ENCODE measurements at regions not wholly inside any gene's neighbourhood (a gene's known extent, or its start where the extent isn't known, plus 50 kb on each side); places are given as distances from the start of the nearest gene placed in this dataset.

DNA sequence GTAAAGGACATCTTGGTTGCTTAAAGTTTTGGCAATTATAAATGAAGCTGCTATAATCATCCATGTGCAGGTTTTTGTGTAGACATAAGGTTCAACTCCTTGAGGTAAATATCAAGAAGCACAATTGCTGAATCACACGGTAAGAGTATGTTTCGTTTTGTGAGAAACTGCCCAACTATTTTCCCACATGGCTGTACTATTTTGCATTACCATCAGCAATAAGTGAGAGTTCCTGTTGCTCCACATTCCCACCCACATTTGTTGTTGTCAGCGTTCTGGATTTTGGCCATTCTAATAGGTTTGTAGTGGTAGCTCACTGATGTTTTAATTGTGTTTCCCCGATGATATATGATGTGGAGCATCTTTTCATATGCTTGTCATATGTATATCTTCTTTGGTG is 118.5 kb upstream of the KCNMB2 start:
- H3K27ac Mint-ChIP-seq (ENCODE audit: unreplicated experiment): no peak overlapping the region
- peaks cover 23% of the 10 kb centered on the region for H3K4me1 Mint-ChIP-seq (ENCODE audit: unreplicated experiment)
- DNase-seq (ENCODE audit: extremely low spot score, unreplicated experiment): no peak
- H3K36me3 Mint-ChIP-seq (ENCODE audit: unreplicated experiment): no peaks in the 10 kb centered on the region
- no peak overlapping the region for H3K4me3 Mint-ChIP-seq (ENCODE audit: unreplicated experiment)
- H3K9me3 Mint-ChIP-seq (ENCODE audit: unreplicated experiment): peaks cover 3% of the 10 kb centered on the region
- no peaks in the 10 kb centered on the region for H3K27me3 Mint-ChIP-seq (ENCODE audit: unreplicated experiment)
- TF ChIP-seq, protein P1, sequence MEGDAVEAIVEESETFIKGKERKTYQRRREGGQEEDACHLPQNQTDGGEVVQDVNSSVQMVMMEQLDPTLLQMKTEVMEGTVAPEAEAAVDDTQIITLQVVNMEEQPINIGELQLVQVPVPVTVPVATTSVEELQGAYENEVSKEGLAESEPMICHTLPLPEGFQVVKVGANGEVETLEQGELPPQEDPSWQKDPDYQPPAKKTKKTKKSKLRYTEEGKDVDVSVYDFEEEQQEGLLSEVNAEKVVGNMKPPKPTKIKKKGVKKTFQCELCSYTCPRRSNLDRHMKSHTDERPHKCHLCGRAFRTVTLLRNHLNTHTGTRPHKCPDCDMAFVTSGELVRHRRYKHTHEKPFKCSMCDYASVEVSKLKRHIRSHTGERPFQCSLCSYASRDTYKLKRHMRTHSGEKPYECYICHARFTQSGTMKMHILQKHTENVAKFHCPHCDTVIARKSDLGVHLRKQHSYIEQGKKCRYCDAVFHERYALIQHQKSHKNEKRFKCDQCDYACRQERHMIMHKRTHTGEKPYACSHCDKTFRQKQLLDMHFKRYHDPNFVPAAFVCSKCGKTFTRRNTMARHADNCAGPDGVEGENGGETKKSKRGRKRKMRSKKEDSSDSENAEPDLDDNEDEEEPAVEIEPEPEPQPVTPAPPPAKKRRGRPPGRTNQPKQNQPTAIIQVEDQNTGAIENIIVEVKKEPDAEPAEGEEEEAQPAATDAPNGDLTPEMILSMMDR (IDR thresholded peaks at IDR 0.05): no peak

DNA sequence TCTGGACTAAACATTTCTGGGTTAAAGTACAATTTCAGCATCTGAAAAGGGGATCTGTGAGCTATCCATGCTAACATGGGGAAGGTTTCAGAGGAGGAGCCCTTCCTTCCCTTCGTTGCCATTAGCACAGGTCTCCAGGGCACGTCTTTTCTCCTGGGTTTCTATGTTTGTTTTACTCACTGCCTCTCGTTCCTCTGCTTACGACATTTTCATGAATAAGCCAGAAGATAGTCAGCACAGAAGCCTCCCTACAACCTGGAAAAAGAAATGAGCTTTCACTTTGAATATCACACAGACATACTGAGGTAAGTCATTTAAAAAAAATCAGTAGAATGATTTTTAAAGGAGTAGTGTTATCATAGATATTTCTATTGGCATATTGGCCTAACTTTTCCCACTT is 117.2 kb upstream of the KCNMB2 start:
- no peak overlapping the region for H3K4me3 Mint-ChIP-seq (ENCODE audit: unreplicated experiment)
- peaks cover 1% of the 10 kb centered on the region for H3K27me3 Mint-ChIP-seq (ENCODE audit: unreplicated experiment)
- no peaks in the 10 kb centered on the region for H3K36me3 Mint-ChIP-seq (ENCODE audit: unreplicated experiment)
- peaks cover 3% of the 10 kb centered on the region for H3K9me3 Mint-ChIP-seq (ENCODE audit: unreplicated experiment)
- TF ChIP-seq, protein P1 (IDR thresholded peaks at IDR 0.05): no peak
- H3K27ac Mint-ChIP-seq (ENCODE audit: unreplicated experiment): peak overlapping the region; percentile 21
- DNase-seq (ENCODE audit: extremely low spot score, unreplicated experiment): no peak
- H3K4me1 Mint-ChIP-seq (ENCODE audit: unreplicated experiment): peaks cover 23% of the 10 kb centered on the region

DNA sequence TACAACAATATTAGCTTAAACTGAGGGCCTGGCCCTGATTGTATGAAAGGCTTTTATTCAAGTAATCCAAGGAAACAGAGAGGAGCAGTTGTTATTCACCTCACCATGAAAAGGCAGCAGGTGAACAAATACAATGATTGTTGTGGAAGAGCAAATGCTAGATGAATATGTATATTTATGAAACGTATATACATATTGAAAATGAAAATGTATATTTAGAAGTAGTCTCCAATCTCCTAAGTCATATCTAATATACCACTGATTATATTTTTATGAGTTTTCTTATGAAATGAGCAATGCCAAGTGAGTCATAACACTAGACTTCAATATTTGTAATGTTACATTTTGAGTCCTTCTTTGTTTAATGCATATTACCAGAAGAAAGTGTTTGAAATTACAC is 116.2 kb upstream of the KCNMB2 start:
- Mint-ChIP-seq H3K4me3 (ENCODE audit: unreplicated experiment) (no peak overlapping the region), H3K27ac (ENCODE audit: unreplicated experiment) (no peak overlapping the region), H3K9me3 (ENCODE audit: unreplicated experiment) (peaks cover 3% of the 10 kb centered on the region), H3K4me1 (ENCODE audit: unreplicated experiment) (peaks cover 23% of the 10 kb centered on the region), H3K36me3 (ENCODE audit: unreplicated experiment) (no peaks in the 10 kb centered on the region), H3K27me3 (ENCODE audit: unreplicated experiment) (peaks cover 2% of the 10 kb centered on the region)
- TF ChIP-seq, protein P1 (IDR thresholded peaks at IDR 0.05): no peak
- no peak for DNase-seq (ENCODE audit: extremely low spot score, unreplicated experiment)

DNA sequence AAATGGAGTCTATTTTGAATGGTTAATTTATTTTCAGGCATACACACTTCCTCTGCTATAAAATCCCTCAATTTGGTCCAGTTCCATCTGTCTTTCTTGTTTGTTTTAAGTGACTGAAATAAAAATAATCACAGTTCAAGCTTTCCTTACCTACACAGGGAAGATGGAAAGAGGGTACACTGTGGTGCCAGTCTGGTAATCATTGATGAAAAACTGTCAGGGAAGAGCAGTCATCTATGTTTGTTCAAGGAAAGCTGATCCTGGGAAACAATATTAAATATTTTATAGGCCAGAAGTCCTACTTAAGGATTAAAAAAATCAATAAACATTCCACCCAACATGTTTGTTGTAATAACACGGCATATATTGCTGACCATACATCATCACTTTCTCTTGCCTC is 115.2 kb upstream of the KCNMB2 start:
- Mint-ChIP-seq H3K9me3 (ENCODE audit: unreplicated experiment) (peaks cover 3% of the 10 kb centered on the region), H3K27ac (ENCODE audit: unreplicated experiment) (no peak overlapping the region), H3K36me3 (ENCODE audit: unreplicated experiment) (no peaks in the 10 kb centered on the region), H3K4me3 (ENCODE audit: unreplicated experiment) (no peak overlapping the region), H3K4me1 (ENCODE audit: unreplicated experiment) (peaks cover 23% of the 10 kb centered on the region), H3K27me3 (ENCODE audit: unreplicated experiment) (peaks cover 2% of the 10 kb centered on the region)
- no peak for DNase-seq (ENCODE audit: extremely low spot score, unreplicated experiment)
- TF ChIP-seq, protein P1 (IDR thresholded peaks at IDR 0.05): no peak

DNA sequence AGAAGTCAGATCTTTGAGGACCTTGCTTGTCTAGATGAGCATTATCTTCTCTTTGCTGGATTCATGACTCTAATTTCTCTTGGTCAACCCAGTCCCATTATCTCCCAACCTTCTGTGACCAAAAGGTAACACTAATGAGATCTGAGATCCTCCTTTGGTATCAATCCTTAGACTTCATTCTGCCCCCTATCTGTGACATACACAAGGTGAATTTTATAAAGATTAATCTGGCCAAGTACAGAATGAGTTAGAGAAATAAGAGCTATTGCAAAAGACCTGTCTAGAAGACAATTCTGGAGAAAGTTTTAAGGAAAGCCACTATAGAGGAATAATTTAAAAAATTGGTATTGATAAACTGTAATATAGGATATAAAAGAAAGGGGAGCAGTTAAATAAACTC is 113.8 kb upstream of the KCNMB2 start:
- Mint-ChIP-seq H3K9me3 (ENCODE audit: unreplicated experiment) (peaks cover 1% of the 10 kb centered on the region), H3K27ac (ENCODE audit: unreplicated experiment) (no peak overlapping the region), H3K27me3 (ENCODE audit: unreplicated experiment) (peaks cover 2% of the 10 kb centered on the region), H3K4me1 (ENCODE audit: unreplicated experiment) (peaks cover 20% of the 10 kb centered on the region), H3K36me3 (ENCODE audit: unreplicated experiment) (no peaks in the 10 kb centered on the region), H3K4me3 (ENCODE audit: unreplicated experiment) (no peak overlapping the region)
- TF ChIP-seq, protein P1 (IDR thresholded peaks at IDR 0.05): no peak
- DNase-seq (ENCODE audit: extremely low spot score, unreplicated experiment): no peak
